Smooth muscle cell (in vitro differentiated cells): ENCODE measurements at regions not wholly inside any gene's neighbourhood (a gene's known extent, or its start where the extent isn't known, plus 50 kb on each side); places are given as distances from the start of the nearest gene placed in this dataset.

ENCODE experiments used
- DNase-seq: peaks from one replicate; lab custom pipeline; 2025; ENCODE audit not compliant: unreplicated experiment; lab: John Stamatoyannopoulos, UW
- H2AFZ ChIP-seq: fragments of 200-600 bp; sonication (generic); 2 replicates; pipeline ENCODE4 v1.6.0; 2016; ENCODE audit warnings: antibody characterized with exemption, low read depth, mild to moderate bottlenecking
- H3F3A ChIP-seq: fragments of 200-600 bp; sonication (generic); 2 replicates; pipeline ENCODE4 v1.6.0; 2017; ENCODE audit warnings: antibody characterized with exemption, low read depth
- H3K27ac ChIP-seq: fragments of 200-600 bp; sonication (generic); 2 replicates; pipeline ENCODE4 v1.5.1; 2016; ENCODE audit warnings: low read depth, mild to moderate bottlenecking
- H3K27me3 ChIP-seq: fragments of 200-600 bp; sonication (generic); 2 replicates; pipeline ENCODE4 v1.6.1; 2016; ENCODE audit warnings: low read depth, mild to moderate bottlenecking
- H3K36me3 ChIP-seq: fragments of 200-600 bp; sonication (generic); 2 replicates; pipeline ENCODE4 v1.5.1; 2016; ENCODE audit warnings: low read depth
- H3K4me1 ChIP-seq: fragments of 200-600 bp; sonication (generic); 2 replicates; pipeline ENCODE4 v1.5.1; 2016; ENCODE audit warnings: low read depth
- H3K4me2 ChIP-seq: fragments of 200-600 bp; sonication (generic); 2 replicates; pipeline ENCODE4 v1.6.0; 2016; ENCODE audit warnings: mild to moderate bottlenecking
- H3K4me3 ChIP-seq: fragments of 200-600 bp; sonication (generic); 2 replicates; pipeline ENCODE4 v1.5.1; 2016; ENCODE audit warnings: mild to moderate bottlenecking
- H3K79me2 ChIP-seq: fragments of 200-600 bp; sonication (generic); 2 replicates; pipeline ENCODE4 v1.6.0; 2016; ENCODE audit warnings: low read depth, mild to moderate bottlenecking
- H3K9ac ChIP-seq: fragments of 200-600 bp; sonication (generic); 2 replicates; pipeline ENCODE4 v1.6.0; 2016; ENCODE audit warnings: low read depth
- H3K9me3 ChIP-seq: fragments of 200-600 bp; sonication (generic); replicated peaks from 2 replicates; pipeline ENCODE4 v1.5.1; 2016; ENCODE audit warnings: low read depth
- H4K20me1 ChIP-seq: fragments of 200-600 bp; sonication (generic); 2 replicates; pipeline ENCODE4 v1.6.0; 2016; ENCODE audit warnings: low read depth
- WGBS: methylation state at CpG from one replicate; pipeline ENCODE4 v1.1.7; 2016; ENCODE audit warnings: low lambda C conversion rate; 5-methylcytosine and 5-hydroxymethylcytosine counted together
- TF ChIP-seq, protein P1 (sequence below): fragments of 200-600 bp; sonication (generic); IDR thresholded peaks from 2 replicates; pipeline ENCODE4 v1.5.1; 2017; ENCODE audit warnings: borderline replicate concordance, mild to moderate bottlenecking, antibody characterized with exemption; ENCODE audit not compliant: insufficient read depth, poor library complexity, severe bottlenecking

DNA sequence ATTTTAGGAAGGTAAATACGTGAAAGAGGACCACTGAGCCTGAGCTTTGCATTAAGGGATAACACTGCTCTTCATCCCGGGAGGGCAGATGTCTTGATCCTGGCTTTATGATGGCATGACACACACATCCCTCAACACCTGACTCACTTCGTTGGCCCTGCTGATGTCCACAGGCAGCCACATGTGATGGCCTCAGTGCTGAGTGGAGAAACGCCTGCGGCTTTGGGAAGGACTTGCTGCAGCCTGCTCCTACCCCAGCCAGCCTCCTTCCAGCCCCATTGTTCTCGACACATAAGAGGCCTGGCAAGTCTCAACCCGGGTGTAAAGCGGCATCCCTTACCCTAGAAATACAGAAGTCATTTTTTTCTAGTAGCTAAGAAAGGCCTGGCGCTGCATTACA lies 169.0 kb downstream of the SYK start:
- WGBS = 63% methylated on average over 9 of the region's 9 CpGs

GRCh38 chr9:90972057-90972456 lies 170.4 kb downstream of the SYK start:
- H3K4me2 ChIP-seq = no peak overlapping the region
- H3K27ac ChIP-seq = no peak overlapping the region
- 85% methylated on average over 6 of the region's 6 CpGs for WGBS
- H3K9ac ChIP-seq = no peak overlapping the region
- no peaks in the 10 kb centered on the region for H3K27me3 ChIP-seq
- peaks cover 5% of the 10 kb centered on the region for H3F3A ChIP-seq
- H4K20me1 ChIP-seq = no peaks in the 10 kb centered on the region
- H3K79me2 ChIP-seq = no peaks in the 10 kb centered on the region
- H3K9me3 ChIP-seq = no peaks in the 10 kb centered on the region
- no peaks in the 10 kb centered on the region for H3K36me3 ChIP-seq
- TF ChIP-seq, protein P1, sequence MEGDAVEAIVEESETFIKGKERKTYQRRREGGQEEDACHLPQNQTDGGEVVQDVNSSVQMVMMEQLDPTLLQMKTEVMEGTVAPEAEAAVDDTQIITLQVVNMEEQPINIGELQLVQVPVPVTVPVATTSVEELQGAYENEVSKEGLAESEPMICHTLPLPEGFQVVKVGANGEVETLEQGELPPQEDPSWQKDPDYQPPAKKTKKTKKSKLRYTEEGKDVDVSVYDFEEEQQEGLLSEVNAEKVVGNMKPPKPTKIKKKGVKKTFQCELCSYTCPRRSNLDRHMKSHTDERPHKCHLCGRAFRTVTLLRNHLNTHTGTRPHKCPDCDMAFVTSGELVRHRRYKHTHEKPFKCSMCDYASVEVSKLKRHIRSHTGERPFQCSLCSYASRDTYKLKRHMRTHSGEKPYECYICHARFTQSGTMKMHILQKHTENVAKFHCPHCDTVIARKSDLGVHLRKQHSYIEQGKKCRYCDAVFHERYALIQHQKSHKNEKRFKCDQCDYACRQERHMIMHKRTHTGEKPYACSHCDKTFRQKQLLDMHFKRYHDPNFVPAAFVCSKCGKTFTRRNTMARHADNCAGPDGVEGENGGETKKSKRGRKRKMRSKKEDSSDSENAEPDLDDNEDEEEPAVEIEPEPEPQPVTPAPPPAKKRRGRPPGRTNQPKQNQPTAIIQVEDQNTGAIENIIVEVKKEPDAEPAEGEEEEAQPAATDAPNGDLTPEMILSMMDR = no peak
- H3K4me1 ChIP-seq = peaks cover 18% of the 10 kb centered on the region
- no peak for DNase-seq
- no peak overlapping the region for H2AFZ ChIP-seq
- no peak overlapping the region for H3K4me3 ChIP-seq

More for the DNA sequence above, 169.0 kb downstream of the SYK start:
- H3K9me3 ChIP-seq = no peaks in the 10 kb centered on the region
- H3K4me3 ChIP-seq = no peak overlapping the region
- no peaks in the 10 kb centered on the region for H4K20me1 ChIP-seq
- peaks cover 13% of the 10 kb centered on the region for H3F3A ChIP-seq
- no peaks in the 10 kb centered on the region for H3K27me3 ChIP-seq
- DNase-seq = no peak
- H3K79me2 ChIP-seq = no peaks in the 10 kb centered on the region
- H3K27ac ChIP-seq = peak overlapping the region; percentile 80
- H3K4me2 ChIP-seq = peak overlapping the region; percentile 22
- no peak overlapping the region for H2AFZ ChIP-seq
- TF ChIP-seq, protein P1 = no peak
- H3K4me1 ChIP-seq = peaks cover 21% of the 10 kb centered on the region
- H3K9ac ChIP-seq = peak overlapping the region; percentile 41
- H3K36me3 ChIP-seq = no peaks in the 10 kb centered on the region

DNA sequence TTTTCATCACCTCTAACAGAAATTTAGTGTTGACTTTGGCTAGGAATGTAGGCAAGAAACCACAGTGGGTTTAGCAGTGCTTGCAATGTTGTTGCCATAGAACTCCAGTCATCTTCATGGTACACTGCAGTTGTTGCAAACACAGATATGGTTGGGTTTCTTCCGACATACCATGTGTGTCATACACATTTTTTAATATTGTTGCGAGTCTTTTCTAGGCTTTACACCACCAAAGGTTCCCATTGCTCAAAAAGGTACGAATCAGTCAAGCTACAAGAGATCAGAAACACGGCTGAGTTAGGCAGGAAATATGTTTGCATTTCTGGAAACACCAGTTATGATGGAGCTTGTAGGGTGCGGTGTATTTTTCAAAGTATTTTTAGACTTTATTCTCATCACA lies 172.4 kb downstream of the SYK start:
- no peak overlapping the region for H2AFZ ChIP-seq
- WGBS = 71% methylated on average over 5 of the region's 5 CpGs
- H3K4me1 ChIP-seq = peaks cover 8% of the 10 kb centered on the region
- no peak overlapping the region for H3K4me3 ChIP-seq
- TF ChIP-seq, protein P1 = no peak
- no peaks in the 10 kb centered on the region for H3K36me3 ChIP-seq
- H4K20me1 ChIP-seq = no peaks in the 10 kb centered on the region
- peak overlapping the region; percentile 2 for H3K9ac ChIP-seq
- no peak for DNase-seq
- H3K9me3 ChIP-seq = no peaks in the 10 kb centered on the region
- H3F3A ChIP-seq = no peaks in the 10 kb centered on the region
- H3K4me2 ChIP-seq = no peak overlapping the region
- H3K27me3 ChIP-seq = no peaks in the 10 kb centered on the region
- no peaks in the 10 kb centered on the region for H3K79me2 ChIP-seq
- H3K27ac ChIP-seq = peak overlapping the region; percentile 26

DNA sequence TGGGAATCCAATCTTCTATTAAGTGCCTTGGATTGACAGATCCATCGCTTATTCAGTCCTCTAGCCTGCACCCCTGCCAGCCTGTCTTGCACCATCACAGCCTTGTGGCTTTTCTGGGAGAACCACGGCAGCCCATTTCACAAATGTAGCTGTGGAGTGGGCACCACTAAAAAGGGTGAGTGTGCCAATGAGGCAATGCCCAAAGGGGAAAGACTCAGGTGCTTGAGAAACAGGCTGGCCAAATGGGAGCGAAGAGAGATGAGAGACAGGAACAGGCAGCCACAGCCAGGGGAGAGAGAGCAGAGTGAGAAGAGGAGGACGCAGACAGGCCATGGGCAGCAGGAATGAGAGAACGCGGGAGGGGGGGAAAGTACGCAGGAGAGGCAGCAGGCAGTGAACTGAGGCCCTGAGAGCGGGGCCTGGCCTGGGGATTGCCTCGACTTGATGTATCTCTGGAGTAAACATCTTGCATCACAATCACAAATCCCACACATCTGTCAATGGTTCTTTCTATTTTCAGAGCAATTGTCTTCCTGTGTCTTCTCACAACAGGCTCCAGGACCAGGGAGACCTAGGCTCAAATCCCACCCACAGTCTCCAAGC lies 173.1 kb downstream of the SYK start:
- DNase-seq = no peak
- Histone ChIP-seq H3K27ac (no peak overlapping the region), H3K4me2 (no peak overlapping the region), H3K79me2 (no peaks in the 10 kb centered on the region), H3K36me3 (no peaks in the 10 kb centered on the region), H2AFZ (no peak overlapping the region), H3K9ac (no peak overlapping the region), H3K4me3 (no peak overlapping the region), H3K27me3 (no peaks in the 10 kb centered on the region), H3F3A (no peaks in the 10 kb centered on the region), H4K20me1 (no peaks in the 10 kb centered on the region), H3K9me3 (no peaks in the 10 kb centered on the region), H3K4me1 (peaks cover 8% of the 10 kb centered on the region)
- WGBS = 56% methylated on average over 9 of the region's 9 CpGs
- TF ChIP-seq, protein P1 = no peak
